ENCODE measurements at regions not wholly inside any gene's neighbourhood (a gene's known extent, or its start where the extent isn't known, plus 50 kb on each side); places are given as distances from the start of the nearest gene placed in this dataset.

- Histone ChIP-seq H3K9ac (ENCODE audit: extremely low read depth, insufficient read length, low read length) (no peak overlapping the region), H3K4me2 (ENCODE audit: insufficient read depth, insufficient read length, low read length) (no peak overlapping the region), H3K14ac (ENCODE audit: insufficient read depth, low read length) (no peak overlapping the region), H3T11ph (ENCODE audit: low read length) (no peak overlapping the region), H4K8ac (replicated peaks; ENCODE audit: insufficient read length, low read depth, low read length) (no peak overlapping the region), H4K5ac (ENCODE audit: insufficient read length, low read depth, low read length) (no peak overlapping the region), H3K27me3 (ENCODE audit: insufficient read depth, low read length) (no peaks in the 10 kb centered on the region), H4K20me1 (ENCODE audit: control insufficient read depth, insufficient read depth, insufficient read length) (no peaks in the 10 kb centered on the region), H3K27ac (ENCODE audit: insufficient read length, low read depth, low read length) (no peak overlapping the region), H2AK5ac (ENCODE audit: insufficient read length, low read length) (no peak overlapping the region), H2BK12ac (ENCODE audit: insufficient read length, low read depth, low read length) (no peak overlapping the region), H3K18ac (ENCODE audit: insufficient read length, low read depth, low read length) (no peak overlapping the region), H3K9me3 (ENCODE audit: control insufficient read depth, low read depth, low read length) (no peaks in the 10 kb centered on the region), H2BK120ac (ENCODE audit: low read depth, low read length, poor library complexity, severe bottlenecking) (no peak overlapping the region), H2BK15ac (ENCODE audit: low read depth, low read length) (no peak overlapping the region), H3K56ac (ENCODE audit: insufficient read length, low read depth, low read length) (no peak overlapping the region), H4K91ac (ENCODE audit: insufficient read length, low read depth, low read length) (no peak overlapping the region), H3K23me2 (ENCODE audit: insufficient read length, low read depth, low read length, poor library complexity, severe bottlenecking) (no peaks in the 10 kb centered on the region), H2BK5ac (ENCODE audit: insufficient read length, low read length) (no peak overlapping the region), H3K79me1 (ENCODE audit: insufficient read depth, low read depth, low read length, poor library complexity, severe bottlenecking) (no peaks in the 10 kb centered on the region), H3K4ac (ENCODE audit: low read depth, low read length) (no peak overlapping the region), H3K4me1 (ENCODE audit: insufficient read depth, low read length) (no peaks in the 10 kb centered on the region), H3K79me2 (ENCODE audit: insufficient read depth, low read length) (no peaks in the 10 kb centered on the region), H3K23ac (ENCODE audit: insufficient read length, low read depth, low read length) (no peak overlapping the region), H2AFZ (ENCODE audit: low read length) (no peak overlapping the region), H2BK20ac (ENCODE audit: low read depth, low read length, poor library complexity, severe bottlenecking) (no peak overlapping the region)
- H3K4me1 Mint-ChIP-seq, result no peaks in the 10 kb centered on the region
- H3K9me3 Mint-ChIP-seq, result no peaks in the 10 kb centered on the region
- no peak overlapping the region for H3K27ac Mint-ChIP-seq
- no peaks in the 10 kb centered on the region for H3K36me3 Mint-ChIP-seq (ENCODE audit: insufficient read depth in 1 of 3, low read depth in 3 of 3)
- no peaks in the 10 kb centered on the region; the same call in 1 of the 2 replicates for H3K27me3 Mint-ChIP-seq (ENCODE audit: low read depth)
- TF ChIP-seq CTCF (conservative IDR thresholded peaks at IDR 0.05), result no peak
- no peak overlapping the region for H3K4me3 Mint-ChIP-seq
- DNase-seq, result no peak
- no CpG with 5 or more reads among the region's 5 CpGs for WGBS (ENCODE audit: extremely low coverage, insufficient read length, low lambda C conversion rate)
Observed at GRCh38 chr7:96441436-96442084, 119.7 kb upstream of the SLC25A13 start.
